Endothelial cell of hepatic sinusoid (primary cell): ENCODE measurements at regions not wholly inside any gene's neighbourhood (a gene's known extent, or its start where the extent isn't known, plus 50 kb on each side); places are given as distances from the start of the nearest gene placed in this dataset.
"Not testable (repeated sequence)": the region's sequence is repeated elsewhere in the genome, so short reads cannot be mapped to it uniquely, and the experiment has no call there.

Experiments used
- in situ Hi-C: cut with HindIII; loops from 2 replicates; pipeline ENCODE4 v1.10.0; 2017; ENCODE audit warnings: low sequenced_read_pairs

DNA sequence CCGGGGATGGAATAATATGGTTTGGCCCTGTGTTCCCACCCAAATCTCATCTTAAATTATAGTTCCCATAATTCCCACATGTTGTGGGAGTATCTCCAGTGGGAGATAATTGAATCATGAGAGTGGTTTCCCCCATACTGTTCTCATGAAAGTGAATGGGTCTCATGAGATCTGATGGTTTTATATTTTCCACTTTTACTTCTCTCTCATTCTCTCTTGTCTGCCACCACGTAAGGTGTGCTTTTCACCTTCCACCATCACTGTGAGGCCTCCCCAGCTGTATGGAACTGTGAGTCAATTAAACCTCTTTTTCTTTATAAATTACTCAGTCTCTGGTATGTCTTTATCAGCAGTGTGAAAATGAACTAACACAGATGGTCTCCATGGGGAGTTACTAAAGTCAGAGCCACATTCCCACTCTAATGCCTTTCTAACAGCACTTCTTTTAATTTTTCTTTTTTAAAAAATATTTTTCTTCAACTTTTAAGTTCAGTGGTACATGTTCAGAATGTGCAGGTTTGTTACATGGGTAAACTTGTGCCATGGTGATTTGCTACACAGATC, 306.6 kb downstream of the DTHD1 start:
- in situ Hi-C loops = no loop called here

GRCh38 chr4:36590343-36590742, 308.9 kb downstream of the DTHD1 start:
- in situ Hi-C loops = no loop called here

DNA sequence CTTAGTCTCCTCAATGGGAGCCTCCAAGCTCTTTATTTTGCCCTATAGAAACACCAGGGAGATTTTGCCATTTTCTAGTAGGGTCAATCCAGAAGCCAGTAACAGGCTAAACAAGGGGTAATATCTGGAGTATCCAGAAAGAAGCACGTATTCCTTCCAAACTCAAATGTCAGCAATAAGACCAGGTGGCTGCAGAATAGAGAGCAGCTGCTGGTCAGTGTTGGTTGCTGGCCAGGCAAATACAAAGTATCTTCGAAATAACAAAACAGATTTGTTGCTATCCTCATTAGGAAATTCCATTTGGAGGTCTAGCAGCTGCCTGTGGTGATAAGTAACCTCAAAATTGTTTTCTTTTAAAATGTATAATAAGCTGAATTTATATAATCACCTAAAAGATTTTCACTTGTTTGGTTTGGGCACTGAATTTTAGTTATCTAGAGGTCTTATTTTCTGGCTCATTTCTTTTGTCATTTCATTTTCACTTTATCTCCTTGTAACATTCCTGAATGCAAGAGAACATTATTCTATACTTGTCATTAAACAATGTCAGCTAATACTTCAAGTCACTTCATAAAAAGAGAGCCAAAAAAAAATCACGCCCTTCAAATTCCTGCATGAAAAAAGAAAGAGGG, 320.6 kb downstream of the DTHD1 start:
- in situ Hi-C loops = no loop called here

DNA sequence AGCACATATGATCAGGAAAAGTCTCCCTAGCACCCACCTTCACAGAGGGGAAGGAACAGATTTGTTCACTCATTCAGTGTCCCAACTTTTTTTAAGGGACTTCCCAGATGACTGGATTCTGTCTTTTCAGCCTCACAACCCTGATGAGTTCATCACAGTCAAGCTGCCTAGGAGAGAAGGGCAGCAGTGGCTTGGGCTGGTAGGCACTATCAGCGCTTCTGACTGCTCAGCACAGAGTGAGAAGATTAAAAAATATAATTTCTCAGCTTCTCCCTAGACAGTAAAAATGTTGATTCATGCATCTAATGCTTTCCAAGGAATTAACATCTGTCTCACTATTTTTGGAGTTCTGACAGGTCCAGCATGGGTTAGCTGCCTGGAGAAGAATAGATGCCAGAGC, 328.2 kb downstream of the DTHD1 start:
- in situ Hi-C loops = no loop called here

DNA sequence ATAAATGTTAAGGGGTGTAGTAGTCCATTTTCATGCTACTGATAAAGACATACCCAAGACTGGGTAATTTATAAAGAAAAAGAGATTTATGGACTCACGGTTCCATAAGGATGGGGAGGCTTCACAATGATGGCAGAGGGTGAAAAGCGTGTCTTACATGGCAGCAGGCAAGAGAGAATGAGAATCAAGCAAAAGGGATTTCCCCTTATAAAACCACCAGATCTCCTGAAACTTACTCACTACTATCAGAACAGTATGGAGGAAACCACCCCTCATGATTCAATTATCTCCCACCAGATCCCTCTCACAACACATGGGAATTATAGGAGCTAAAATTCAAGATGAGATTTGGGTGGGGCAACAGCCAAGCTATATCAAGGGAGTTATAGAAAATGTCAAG, 329.2 kb downstream of the DTHD1 start:
- in situ Hi-C loops = no loop called here

DNA sequence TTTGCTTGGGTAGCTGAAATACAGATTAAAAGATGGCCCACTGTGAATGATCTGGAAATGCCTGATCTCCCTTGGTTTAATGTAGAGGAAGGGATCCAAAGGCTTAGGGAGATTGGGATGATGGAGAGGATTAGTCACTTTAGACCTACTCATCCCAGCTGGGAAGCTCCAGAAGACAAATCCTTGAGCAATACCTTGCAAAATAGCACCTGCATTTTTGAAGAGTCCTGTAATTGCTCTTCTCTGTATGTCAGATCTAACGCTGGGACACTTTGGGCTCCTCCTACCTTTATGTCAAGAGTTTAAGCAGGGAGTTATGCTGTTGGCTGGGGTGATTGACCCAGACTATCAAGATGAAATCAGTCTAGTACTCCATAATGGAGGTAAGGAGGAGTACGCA, 331.7 kb downstream of the DTHD1 start:
- in situ Hi-C loops = not testable (repeated sequence)

GRCh38 chr4:36614011-36614410, 332.6 kb downstream of the DTHD1 start:
- in situ Hi-C loops = no loop called here

DNA sequence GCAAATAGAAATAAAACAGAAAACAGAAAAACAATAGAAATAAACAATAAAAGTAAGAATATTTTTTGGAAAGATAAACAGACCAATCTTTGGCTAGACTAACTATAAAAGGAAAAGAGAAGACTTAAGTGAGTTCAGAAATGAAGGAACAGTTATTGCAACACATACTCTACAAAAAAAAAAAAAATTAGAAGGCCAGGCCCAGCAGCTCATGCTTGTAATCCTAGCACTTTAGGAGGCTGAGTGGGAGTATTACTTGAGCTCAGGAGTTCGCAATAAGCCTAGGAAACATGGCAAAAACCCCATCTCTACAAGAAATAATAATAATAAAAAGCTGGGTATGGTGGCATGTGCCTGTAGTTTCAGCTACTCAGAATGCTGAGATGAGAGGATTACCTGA, 336.7 kb downstream of the DTHD1 start:
- in situ Hi-C loops = no loop called here

- in situ Hi-C loops = no loop called here
Observed at GRCh38 chr4:36624030-36624429, 342.6 kb downstream of the DTHD1 start.

DNA sequence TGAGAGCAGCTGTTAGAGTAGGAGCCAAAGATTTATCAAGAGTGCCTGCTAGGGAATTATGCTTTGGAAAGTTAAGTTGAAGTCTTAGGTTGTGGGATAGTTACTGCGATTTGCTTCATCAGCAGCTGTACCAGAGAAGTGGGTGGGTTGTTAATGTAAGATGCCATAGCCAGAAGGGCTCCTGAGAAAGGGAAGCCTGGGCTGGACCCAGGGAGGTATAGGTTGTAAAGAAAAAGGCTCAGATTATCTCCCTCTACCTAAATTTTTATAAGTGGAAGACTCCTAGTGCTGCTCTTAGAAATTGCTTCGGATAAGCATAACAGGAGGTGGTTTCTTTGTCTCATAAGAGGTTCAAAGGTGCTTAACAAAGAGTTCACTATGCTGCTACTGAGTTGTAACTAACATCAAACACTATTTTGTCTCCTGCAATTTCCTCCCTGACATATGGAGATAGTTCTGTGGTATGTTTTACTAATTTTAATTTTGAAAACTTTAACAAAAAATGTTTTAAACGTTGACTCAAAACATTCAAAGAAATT, 356.9 kb downstream of the DTHD1 start:
- in situ Hi-C loops = no loop called here

DNA sequence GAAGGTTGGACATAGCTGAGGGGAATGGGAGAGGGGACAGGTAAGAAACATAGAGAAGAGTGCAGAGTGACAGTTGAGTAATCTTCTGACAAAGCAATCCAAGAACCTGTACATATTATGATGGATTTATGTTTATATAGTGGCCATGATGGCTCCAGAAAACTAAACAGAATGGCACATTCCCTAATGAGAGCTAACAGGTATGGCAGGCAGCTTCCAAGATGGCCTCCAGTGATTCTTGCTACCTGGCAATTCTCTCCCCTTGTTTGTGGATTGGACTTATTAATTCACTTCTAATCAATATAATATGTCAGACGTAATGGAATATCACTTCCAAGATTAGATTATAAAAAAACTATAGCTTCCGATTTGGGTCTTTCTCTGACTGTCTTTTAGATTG, 359.5 kb downstream of the DTHD1 start:
- in situ Hi-C loops = no loop called here

- in situ Hi-C loops = no loop called here
Observed at GRCh38 chr4:36651253-36651652, 369.8 kb downstream of the DTHD1 start.

GRCh38 chr4:36652857-36653256, 371.4 kb downstream of the DTHD1 start:
- in situ Hi-C loops = no loop called here

GRCh38 chr4:36665985-36666527, 384.6 kb downstream of the DTHD1 start:
- in situ Hi-C loops = no loop called here

DNA sequence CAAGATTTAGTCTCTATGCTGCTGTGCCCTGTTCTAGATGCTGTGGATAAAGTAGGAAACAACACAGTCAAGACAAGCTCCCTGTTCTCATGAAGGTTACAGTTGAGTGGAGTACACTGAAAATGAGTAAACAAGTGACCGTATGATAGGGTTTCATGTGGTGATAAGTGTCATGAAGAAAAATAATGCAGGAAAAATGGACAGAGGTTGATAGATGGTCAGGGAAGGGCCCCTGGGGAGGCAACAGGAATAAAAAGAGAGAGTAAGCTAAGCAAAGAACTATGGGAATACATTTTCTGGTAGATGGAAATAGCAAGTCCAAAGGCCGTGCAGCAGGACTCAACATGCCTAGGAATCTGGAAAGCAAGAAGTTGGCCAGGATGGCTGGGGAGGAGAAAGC, 394.0 kb downstream of the DTHD1 start:
- in situ Hi-C loops = no loop called here

DNA sequence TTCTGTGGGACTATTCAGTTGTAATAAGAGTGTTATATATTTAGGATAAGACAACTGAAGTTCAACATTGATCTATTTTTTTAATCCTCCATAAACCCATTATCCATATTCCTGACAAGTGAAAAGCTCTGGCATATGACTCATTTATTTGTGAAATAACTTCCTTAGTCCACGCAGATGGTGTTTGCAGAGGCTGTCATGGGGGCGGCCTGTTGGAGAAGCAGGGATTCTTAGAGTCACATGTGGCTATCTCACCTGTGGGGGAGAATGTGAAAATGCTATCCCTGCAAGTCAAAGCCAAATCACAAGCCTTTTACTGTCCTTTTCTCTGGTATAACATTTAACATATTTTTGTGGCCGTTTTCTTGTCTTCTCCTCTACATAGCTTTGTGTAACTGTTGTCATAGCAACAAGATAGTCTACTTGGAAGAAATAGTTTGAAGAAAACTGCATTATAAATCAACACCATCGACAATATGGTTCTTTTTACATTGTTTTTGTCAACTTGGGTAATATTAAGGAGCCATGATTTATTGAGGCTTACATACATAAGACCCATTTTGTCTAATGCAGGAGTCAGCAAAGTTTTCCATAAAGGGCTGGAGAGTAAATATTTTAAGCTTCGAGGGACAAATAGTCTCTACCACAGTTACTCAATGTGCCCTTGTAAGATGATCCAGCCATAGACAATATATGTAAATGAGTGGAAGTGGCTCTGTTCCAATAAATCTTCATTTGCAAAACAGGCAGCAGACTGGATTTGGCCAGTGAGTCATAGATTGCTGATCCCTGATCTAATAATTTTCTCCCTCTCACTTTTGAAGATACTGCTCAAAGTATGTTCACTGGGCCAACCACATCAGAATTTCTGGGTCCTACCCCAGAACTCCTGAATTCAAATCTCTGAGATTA, 395.0 kb downstream of the DTHD1 start:
- in situ Hi-C loops = no loop called here

GRCh38 chr4:36677112-36677511, 395.7 kb downstream of the DTHD1 start:
- in situ Hi-C loops = no loop called here

DNA sequence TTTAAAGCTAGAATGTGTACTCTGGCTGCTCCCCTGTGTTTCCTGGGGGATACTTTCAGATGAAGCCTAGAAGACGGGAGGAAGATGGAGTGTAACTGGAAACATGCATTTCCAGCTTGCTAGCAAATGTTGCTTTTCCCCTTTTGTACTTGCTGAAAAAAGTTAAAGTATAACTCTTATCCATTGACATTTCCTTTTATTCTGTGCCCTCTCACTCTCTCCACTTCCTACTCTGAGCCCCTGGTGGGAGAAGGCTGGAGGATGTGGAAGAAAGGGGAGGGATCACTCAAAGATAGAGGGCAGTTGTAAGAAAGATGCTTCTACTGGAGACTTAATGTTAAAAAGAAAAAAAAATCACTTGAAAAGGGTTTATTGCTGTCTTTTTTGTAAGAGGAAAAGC, 396.5 kb downstream of the DTHD1 start:
- in situ Hi-C loops = no loop called here

- in situ Hi-C loops = no loop called here
Observed at GRCh38 chr4:36687681-36688080, 406.3 kb downstream of the DTHD1 start.

GRCh38 chr4:36692586-36692985, 411.2 kb downstream of the DTHD1 start:
- in situ Hi-C loops = no loop called here

DNA sequence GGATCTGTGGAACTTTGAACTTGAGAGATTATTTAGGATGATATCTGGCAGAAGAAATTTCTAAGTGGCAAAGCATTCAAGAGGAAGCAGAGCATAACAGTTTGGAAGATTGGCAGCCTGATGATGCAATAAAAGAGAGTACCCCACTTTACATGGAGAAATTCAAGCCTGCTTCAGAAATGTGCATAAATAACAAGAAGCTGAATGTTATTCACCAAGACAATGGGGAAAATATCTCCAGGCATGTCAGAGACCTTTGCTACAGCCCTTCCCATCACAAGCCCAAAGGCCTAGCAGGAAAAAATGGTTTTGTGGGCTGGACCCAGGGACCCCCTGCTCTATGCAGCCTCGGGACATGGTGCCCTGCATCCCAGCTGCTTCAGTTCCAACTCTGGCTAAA, 420.8 kb downstream of the DTHD1 start:
- in situ Hi-C loops = no loop called here

- in situ Hi-C loops = no loop called here
Observed at GRCh38 chr4:36704289-36704688, 422.9 kb downstream of the DTHD1 start.
